SJCRH30 (cell line): ENCODE measurements at regions not wholly inside any gene's neighbourhood (a gene's known extent, or its start where the extent isn't known, plus 50 kb on each side); places are given as distances from the start of the nearest gene placed in this dataset.

Source experiments
- DNase-seq, 2 experiments: peaks; one replicate each; pipeline ENCODE4 v3.0.0-alpha.2; 2015 to 2020
- H3K27ac ChIP-seq: fragments of 250-450 bp; sonication (Bioruptor Pico); 2 replicates; pipeline ENCODE4 v1.5.1; 2020; ENCODE audit warnings: mild to moderate bottlenecking, moderate library complexity
- H3K27me3 ChIP-seq: fragments of 250-450 bp; sonication (Bioruptor Pico); 2 replicates; pipeline ENCODE4 v1.5.1; 2020; ENCODE audit warnings: mild to moderate bottlenecking, moderate library complexity
- H3K36me3 ChIP-seq: fragments of 250-450 bp; sonication (Bioruptor Pico); 2 replicates; pipeline ENCODE4 v1.5.1; 2020; ENCODE audit warnings: mild to moderate bottlenecking, moderate library complexity
- H3K4me1 ChIP-seq: fragments of 250-450 bp; sonication (Bioruptor Pico); 2 replicates; pipeline ENCODE4 v1.5.1; 2020; ENCODE audit warnings: mild to moderate bottlenecking, moderate library complexity
- H3K4me3 ChIP-seq: fragments of 250-450 bp; sonication (Bioruptor Pico); 2 replicates; pipeline ENCODE4 v1.5.1; 2020; ENCODE audit warnings: mild to moderate bottlenecking, moderate library complexity
- H3K9me3 ChIP-seq: fragments of 250-450 bp; sonication (Bioruptor Pico); replicated peaks from 2 replicates; pipeline ENCODE4 v1.5.1; 2020; ENCODE audit warnings: mild to moderate bottlenecking, moderate library complexity

DNA sequence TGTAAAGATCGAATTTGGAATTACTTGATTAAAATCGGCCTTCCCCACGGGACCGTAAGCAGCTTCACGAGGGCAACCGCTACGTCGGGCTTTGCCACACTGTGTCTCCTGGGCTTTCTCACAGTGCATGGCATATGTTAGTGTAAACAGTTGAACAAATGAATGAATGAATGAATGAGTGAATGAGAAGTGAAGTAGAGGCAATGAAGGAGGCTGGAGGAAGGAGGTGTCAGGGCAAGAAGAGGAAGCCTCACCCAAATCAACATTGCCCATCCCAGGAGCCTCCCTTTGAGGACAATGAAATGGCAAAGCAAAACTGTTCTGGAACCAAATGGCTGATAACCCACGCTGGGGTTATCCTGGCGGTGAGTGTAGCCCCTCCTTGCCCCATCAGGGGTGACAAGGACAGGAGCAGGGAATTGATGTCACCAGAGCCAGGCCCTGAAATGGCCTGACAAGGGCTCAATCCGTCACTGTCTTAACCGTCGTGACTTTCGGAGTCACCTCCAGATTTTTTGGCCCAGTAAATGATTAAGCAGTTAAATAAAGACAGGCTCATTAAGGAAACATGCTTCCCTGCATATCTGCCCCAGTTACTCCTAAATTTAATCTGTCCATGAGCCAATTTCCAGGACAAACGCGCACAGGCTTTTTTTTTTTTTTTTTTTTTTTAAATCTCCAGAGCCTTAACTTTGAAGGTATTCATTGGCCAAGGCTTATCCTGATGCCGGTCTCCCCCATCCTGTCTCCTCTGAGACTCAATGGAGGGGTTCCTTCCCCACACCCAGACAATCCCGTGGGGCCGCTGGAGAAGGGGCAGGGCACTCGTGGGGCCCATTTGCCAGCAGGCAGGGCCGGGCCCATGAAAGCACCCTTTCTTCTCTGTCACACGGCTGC, 88.4 kb upstream of the BOD1 start:
- DNase-seq = no peak
- no peaks in the 10 kb centered on the region for H3K36me3 ChIP-seq
- 0 out of 2 replicates have a peak, but pooled peaks cover 2% of the 10 kb centered on the region for H3K4me1 ChIP-seq
- no peaks in the 10 kb centered on the region for H3K9me3 ChIP-seq
- no peak overlapping the region for H3K27ac ChIP-seq
- H3K27me3 ChIP-seq = no peaks in the 10 kb centered on the region
- no peak overlapping the region for H3K4me3 ChIP-seq

DNA sequence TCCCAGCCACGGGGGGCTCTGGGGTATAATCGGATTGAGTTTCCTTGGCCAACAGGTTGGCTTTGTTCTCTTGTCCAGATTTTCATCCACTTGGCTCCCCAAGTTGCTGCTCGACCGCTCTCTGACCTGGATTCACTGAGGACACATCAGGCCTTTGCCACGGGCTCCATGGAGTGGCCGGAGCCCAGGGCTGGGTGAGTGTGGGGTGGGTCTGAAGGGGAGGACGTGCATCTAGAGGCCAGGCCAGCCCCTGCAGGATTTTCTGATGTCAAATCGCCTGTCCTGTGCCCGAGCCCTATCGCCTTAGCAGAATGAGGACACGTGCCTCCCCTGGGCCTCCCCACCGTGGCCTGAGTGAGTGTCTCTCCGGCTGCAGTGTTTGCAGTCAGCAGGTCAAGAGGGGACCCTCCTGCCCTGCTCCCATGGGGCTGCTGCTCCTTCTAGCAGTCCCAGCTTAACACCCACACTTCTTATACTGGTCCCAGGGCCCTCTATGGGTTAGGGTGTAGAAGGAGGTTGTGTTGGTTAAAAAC, 89.1 kb upstream of the BOD1 start:
- Histone ChIP-seq H3K4me3 (no peak overlapping the region), H3K9me3 (no peaks in the 10 kb centered on the region), H3K4me1 (0 out of 2 replicates have a peak, but pooled peaks cover 2% of the 10 kb centered on the region), H3K27ac (no peak overlapping the region), H3K36me3 (no peaks in the 10 kb centered on the region), H3K27me3 (0 out of 2 replicates have a peak, but pooled peaks cover 2% of the 10 kb centered on the region)
- DNase-seq = peak in 1 of 2 experiments; percentile 41

DNA sequence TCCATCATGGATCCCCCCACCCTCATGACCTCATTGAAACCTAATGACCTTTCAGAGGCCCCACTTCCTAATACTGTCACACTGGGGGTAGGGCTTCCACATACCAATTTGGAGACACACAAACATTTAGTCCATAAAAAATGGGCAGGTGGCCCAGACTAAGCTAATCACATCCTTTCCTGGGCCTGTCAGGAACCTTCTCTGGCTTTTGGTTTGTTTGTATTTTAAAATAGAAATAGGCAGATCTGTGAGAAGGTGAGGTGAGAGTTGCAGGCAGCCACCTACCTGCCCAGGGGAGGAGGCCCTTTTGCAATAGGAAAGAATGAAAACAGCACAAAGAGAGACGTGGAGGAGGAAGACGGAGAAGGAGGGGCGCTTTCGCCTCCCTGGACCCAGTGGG, 90.2 kb upstream of the BOD1 start:
- H3K27me3 ChIP-seq = 0 out of 2 replicates have a peak, but pooled peaks cover 2% of the 10 kb centered on the region
- H3K27ac ChIP-seq = no peak overlapping the region
- no peak overlapping the region for H3K4me3 ChIP-seq
- H3K4me1 ChIP-seq = 0 out of 2 replicates have a peak, but pooled peaks cover 2% of the 10 kb centered on the region
- DNase-seq = no peak
- H3K36me3 ChIP-seq = no peaks in the 10 kb centered on the region
- no peaks in the 10 kb centered on the region for H3K9me3 ChIP-seq

DNA sequence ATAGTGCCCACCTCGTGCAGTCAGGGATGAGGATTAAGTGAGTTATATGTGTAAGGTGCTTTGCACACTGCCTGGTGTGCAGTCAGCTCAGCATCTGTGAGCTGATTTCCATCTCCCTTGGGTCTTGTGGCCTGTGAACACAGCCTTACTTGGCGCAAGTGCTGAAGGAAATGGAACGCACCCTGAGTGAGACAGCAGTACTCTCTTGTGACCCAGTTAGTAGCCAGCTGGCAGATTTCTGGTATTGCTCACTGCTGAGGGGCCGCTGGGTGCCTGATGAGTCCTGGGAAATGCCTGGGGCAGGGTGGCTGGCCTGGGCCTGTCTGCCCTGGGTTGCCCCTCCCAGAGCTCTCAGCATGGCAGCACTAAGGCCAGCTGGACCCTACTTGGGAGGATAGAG, 90.9 kb upstream of the BOD1 start:
- H3K9me3 ChIP-seq = no peaks in the 10 kb centered on the region
- no peak overlapping the region for H3K27ac ChIP-seq
- H3K27me3 ChIP-seq = 0 out of 2 replicates have a peak, but pooled peaks cover 2% of the 10 kb centered on the region
- DNase-seq = no peak
- H3K4me1 ChIP-seq = 0 out of 2 replicates have a peak, but pooled peaks cover 2% of the 10 kb centered on the region
- no peak overlapping the region for H3K4me3 ChIP-seq
- no peaks in the 10 kb centered on the region for H3K36me3 ChIP-seq

DNA sequence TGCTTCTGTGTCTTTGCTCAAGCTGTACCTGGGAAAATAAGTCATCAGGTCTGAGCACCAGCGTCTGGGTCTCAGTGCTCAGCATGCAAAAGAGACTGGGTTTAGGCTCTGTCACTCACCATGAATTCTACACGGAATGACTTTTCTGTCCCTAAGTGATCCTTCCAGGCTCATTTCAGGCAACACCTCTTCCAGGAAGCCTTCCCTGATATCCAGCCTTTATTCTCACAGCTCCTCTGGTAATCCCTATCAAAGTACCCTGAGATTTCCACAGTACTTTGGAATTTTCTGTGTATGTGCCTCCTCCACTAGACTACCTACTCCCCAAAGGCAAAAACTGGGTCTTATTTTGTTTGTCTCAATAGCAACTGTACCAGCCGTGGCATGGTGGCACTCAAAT, 92.7 kb upstream of the BOD1 start:
- H3K4me3 ChIP-seq = no peak overlapping the region
- H3K27ac ChIP-seq = no peak overlapping the region
- H3K27me3 ChIP-seq = 0 out of 2 replicates have a peak, but pooled peaks cover 2% of the 10 kb centered on the region
- H3K4me1 ChIP-seq = peaks cover 2% of the 10 kb centered on the region; the same call in 1 of the 2 replicates
- no peaks in the 10 kb centered on the region for H3K9me3 ChIP-seq
- H3K36me3 ChIP-seq = no peaks in the 10 kb centered on the region
- no peak for DNase-seq

DNA sequence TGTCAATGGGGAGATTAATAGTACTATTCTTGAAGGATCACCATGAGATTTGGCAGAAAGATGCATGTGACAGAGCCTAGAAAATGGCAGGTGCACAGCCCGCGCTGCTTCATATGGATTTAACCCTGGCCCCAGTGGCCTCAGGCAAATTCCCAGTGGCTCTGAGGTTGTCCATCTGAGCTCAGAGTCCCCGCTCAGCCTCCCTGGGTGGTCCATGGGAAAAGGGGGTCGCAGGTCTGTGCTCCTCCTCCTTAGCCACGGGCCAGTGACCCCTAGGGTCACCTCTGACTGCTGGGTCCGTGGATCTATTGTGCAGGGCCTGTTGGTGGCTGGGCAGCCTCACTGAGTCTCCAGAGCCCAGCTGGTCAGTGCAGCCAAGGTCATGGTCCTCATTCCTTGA, 93.3 kb upstream of the BOD1 start:
- Histone ChIP-seq H3K4me3 (no peak overlapping the region), H3K4me1 (peaks cover 2% of the 10 kb centered on the region; the same call in 1 of the 2 replicates), H3K9me3 (no peaks in the 10 kb centered on the region), H3K36me3 (no peaks in the 10 kb centered on the region), H3K27ac (no peak overlapping the region), H3K27me3 (0 out of 2 replicates have a peak, but pooled peaks cover 2% of the 10 kb centered on the region)
- peak; percentile 18 to 40 for DNase-seq

DNA sequence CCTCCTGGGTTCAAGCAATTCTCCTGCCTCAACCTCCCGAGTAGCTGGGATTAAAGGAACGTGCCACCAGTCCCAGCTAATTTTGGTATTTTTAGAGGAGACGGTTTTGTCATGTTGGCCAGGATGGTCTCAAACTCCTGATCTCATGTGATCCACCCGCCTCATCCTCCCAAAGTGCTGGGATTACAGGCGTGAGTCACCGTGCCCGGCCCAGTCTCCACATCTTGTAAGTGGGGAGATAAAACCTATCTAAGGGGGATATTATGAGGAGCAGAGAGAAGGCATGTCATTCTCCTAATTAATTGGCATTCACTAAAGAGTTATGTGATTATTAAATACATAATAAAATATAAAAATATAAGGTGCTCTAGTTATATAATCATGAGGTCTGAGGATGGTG, 94.1 kb upstream of the BOD1 start:
- no peak overlapping the region for H3K4me3 ChIP-seq

DNA sequence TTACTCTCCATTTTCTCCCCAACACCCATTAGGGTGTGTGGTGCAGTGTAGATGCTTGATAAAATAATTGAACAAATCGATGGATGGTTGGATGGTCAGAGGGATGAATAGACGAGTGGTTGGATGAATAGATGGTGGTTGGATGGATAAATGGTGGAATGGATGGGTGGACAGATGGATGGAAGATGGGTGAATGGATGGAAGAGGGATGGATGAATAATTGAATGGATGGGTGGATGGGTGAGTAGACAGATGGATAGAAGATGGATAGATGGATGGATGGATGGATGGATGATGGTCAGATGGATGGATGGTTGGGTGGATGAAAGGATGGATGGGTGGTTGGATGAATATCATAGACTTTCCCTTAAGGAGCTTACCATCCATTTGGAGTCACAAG, 95.0 kb upstream of the BOD1 start:
- no peaks in the 10 kb centered on the region for H3K36me3 ChIP-seq
- H3K9me3 ChIP-seq = no peaks in the 10 kb centered on the region
- no peak overlapping the region for H3K4me3 ChIP-seq
- DNase-seq = no peak
- peaks cover 2% of the 10 kb centered on the region; the same call in 1 of the 2 replicates for H3K4me1 ChIP-seq
- H3K27me3 ChIP-seq = 0 out of 2 replicates have a peak, but pooled peaks cover 2% of the 10 kb centered on the region
- no peak overlapping the region for H3K27ac ChIP-seq

More for the DNA sequence above, 94.1 kb upstream of the BOD1 start:
- Histone ChIP-seq H3K27me3 (0 out of 2 replicates have a peak, but pooled peaks cover 2% of the 10 kb centered on the region), H3K27ac (no peak overlapping the region), H3K36me3 (no peaks in the 10 kb centered on the region), H3K4me1 (peaks cover 2% of the 10 kb centered on the region; the same call in 1 of the 2 replicates), H3K9me3 (no peaks in the 10 kb centered on the region)
- DNase-seq = no peak

DNA sequence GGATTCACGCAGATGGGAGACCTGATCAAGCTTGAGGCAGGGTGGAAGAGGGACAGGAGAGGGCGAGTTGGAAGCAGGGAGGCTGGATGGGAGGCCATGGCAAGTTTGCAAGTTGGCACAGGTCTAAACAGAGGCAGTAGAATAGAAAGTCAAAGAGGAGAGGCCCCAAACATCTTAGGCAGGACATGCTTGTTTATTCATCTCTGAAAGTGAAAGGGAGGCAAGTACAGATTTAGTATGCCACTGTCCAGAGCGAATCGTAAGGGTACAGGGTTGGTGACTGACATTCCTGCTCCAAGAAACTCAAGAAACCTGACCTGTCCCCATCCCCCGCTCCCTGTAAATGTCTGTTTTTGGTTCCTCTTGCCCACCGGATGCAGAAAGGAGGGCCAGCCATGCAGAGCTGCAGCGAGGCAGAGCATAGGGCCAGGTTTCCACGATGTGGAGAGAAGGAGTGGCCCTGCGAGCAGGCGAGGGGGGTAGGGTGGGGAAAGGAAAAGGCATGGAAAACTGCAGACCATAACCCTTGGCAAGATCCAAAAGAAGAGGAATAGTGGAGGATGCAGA, 96.2 kb upstream of the BOD1 start:
- Histone ChIP-seq H3K4me3 (no peak overlapping the region), H3K9me3 (no peaks in the 10 kb centered on the region), H3K27me3 (0 out of 2 replicates have a peak, but pooled peaks cover 2% of the 10 kb centered on the region), H3K27ac (no peak overlapping the region), H3K4me1 (no peaks in the 10 kb centered on the region; the same call in 1 of the 2 replicates), H3K36me3 (no peaks in the 10 kb centered on the region)
- DNase-seq = no peak

DNA sequence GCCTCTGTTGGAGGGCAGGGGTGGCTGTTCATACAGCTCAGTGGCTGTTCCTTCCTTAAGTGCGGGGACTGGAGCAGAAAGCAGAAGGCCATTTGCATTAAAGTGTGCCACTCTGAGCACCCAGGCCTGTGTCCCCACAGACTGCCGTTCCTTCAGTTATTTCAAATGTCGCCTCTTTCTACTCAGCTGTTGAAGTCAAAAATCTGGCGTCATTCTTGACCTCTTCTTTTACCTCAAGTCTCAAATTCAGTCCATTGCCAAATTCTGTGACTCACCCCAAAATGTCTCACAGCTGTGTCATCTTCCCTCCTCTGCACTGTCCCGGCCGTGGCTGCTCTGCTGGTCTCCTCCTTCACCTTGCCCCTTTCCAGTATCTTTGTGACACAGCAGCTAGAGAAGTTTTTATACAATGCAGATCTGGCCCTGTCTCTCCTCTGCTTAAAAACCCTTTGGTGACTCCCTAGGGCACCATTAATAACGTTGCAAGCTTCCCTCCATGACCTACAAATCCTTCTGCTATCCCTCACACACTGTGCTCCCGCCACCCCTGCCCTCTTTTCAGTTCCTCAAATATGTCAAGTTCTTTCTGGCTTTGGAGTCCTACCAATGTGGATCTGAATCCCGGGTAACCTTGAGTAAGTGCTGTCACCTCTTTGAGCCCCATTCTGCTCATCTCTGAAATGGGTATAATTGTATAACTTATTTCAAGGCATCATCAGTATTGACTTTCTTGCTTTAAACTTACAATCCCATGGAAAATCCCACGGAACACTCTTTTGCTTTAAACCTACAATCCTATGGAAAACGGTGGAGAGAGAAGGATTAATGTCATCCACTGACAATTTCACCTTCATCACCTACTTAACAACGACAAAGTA, 98.3 kb upstream of the BOD1 start:
- H3K27me3 ChIP-seq = 0 out of 2 replicates have a peak, but pooled peaks cover 2% of the 10 kb centered on the region
- no peaks in the 10 kb centered on the region for H3K36me3 ChIP-seq
- H3K4me3 ChIP-seq = no peak overlapping the region
- H3K4me1 ChIP-seq = peaks cover 5% of the 10 kb centered on the region
- H3K27ac ChIP-seq = no peak overlapping the region
- H3K9me3 ChIP-seq = no peaks in the 10 kb centered on the region
- peak; percentile 26 to 32 for DNase-seq

DNA sequence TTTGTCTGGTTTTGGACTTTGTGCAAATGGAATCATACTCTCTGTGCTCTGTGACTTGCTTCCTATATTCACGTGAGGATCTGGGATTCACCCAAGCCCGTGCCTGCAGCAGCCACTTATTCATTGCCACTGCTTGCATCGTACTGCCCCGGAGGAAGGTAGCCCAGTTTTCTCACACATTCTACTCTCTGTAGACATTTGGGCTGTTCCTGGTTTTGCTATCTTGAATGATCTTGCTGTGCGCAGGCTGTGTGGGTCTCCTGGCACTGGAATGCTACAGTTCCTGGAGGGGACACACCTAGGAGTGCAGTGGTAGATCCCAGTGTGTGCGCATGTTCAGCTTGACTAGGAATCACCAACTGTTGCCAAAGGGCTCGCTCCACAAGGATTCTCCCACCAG, 99.2 kb upstream of the BOD1 start:
- DNase-seq = no peak
- peaks cover 6% of the 10 kb centered on the region for H3K4me1 ChIP-seq
- H3K9me3 ChIP-seq = no peaks in the 10 kb centered on the region
- no peak overlapping the region for H3K27ac ChIP-seq
- H3K27me3 ChIP-seq = no peaks in the 10 kb centered on the region
- no peak overlapping the region for H3K4me3 ChIP-seq
- H3K36me3 ChIP-seq = no peaks in the 10 kb centered on the region

DNA sequence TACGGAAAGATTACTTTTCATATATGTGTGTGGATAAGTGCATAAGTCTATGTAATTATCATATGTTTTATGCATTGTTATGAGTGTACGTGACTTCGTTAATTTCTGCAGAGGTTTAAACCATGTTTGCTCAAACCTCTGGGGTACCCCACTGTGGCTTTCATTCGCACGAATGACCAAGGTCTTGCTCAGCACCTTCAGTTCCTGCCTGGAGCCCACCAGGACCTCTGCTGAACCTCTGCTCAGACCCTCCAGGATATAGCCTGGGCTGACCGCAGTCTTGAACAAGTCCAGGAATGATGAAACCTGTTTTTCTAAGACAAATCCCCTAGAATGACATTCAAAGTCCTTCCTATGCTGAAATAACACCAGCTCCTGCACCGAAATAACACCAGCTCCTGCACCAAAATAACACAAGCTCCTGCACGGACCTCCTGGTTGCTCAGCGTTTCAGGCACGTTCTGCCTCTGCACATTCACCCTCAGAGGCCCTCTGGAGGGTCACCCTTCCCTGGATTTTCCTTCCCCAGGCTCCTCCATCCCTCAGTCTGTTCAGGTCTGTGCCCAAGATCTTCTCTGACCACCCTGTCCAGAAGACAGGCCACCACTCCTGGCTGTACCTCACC, 99.7 kb upstream of the BOD1 start:
- H3K4me1 ChIP-seq = peaks cover 6% of the 10 kb centered on the region
- no peaks in the 10 kb centered on the region for H3K36me3 ChIP-seq
- H3K9me3 ChIP-seq = no peaks in the 10 kb centered on the region
- no peak overlapping the region for H3K4me3 ChIP-seq
- H3K27me3 ChIP-seq = no peaks in the 10 kb centered on the region
- no peak overlapping the region for H3K27ac ChIP-seq
- no peak for DNase-seq

DNA sequence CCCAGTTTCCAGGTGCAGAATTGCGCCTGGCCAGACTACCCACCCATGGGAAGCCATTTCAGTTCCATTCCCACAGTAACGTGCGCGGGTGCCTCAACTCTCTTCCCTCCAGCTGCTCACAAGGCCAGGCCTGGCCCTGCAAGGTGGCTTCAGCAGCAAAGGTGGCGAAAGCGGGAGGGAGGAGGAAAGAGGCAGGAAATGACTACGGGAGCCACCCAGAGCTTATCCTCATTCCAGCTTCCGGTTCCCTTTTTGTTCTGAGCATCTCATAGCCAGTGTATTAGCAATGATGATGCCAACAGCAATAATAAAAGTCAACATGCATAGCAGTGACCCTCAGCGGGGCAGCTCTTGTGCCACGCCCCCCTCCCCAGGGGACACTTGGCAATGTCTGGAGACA, 101.5 kb upstream of the BOD1 start:
- Histone ChIP-seq H3K9me3 (no peaks in the 10 kb centered on the region), H3K27ac (no peak overlapping the region), H3K4me1 (peaks cover 6% of the 10 kb centered on the region), H3K27me3 (no peaks in the 10 kb centered on the region), H3K4me3 (no peak overlapping the region), H3K36me3 (no peaks in the 10 kb centered on the region)
- no peak for DNase-seq

DNA sequence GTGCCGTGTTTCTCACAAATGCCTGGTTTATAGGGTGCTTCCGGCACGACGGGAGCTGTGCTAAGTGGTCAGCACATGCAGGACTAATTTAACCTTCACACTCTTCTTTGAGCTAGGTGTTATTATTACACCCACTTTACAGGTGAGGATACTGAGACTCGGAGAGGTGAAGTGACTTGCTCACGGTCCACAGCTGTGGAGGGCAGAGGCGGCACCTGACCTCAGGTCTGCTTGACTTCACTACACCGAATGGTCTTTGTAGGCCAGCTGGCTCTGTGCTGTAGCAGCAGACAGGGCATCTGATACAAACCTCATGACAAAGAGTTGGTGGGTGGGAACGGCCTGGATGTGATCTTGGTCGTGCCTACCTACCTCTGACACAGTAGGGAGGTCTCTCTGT, 102.0 kb upstream of the BOD1 start:
- no peak overlapping the region for H3K4me3 ChIP-seq
- no peak overlapping the region for H3K27ac ChIP-seq
- peaks cover 6% of the 10 kb centered on the region for H3K4me1 ChIP-seq
- DNase-seq = no peak
- no peaks in the 10 kb centered on the region for H3K9me3 ChIP-seq
- H3K36me3 ChIP-seq = no peaks in the 10 kb centered on the region
- H3K27me3 ChIP-seq = no peaks in the 10 kb centered on the region
